HG03432 (cell line): ENCODE measurements at regions not wholly inside any gene's neighbourhood (a gene's known extent, or its start where the extent isn't known, plus 50 kb on each side); places are given as distances from the start of the nearest gene placed in this dataset.
"Not testable (repeated sequence)": the region's sequence is repeated elsewhere in the genome, so short reads cannot be mapped to it uniquely, and the experiment has no call there.

Experiments used
- ATAC-seq: cut with Tn5 transposase; IDR thresholded peaks from one replicate; pipeline ENCODE4 v1.9.1; 2021; ENCODE audit warnings: mild to moderate bottlenecking, moderate library complexity; ENCODE audit not compliant: unreplicated experiment

- no peak for ATAC-seq
Measured at GRCh38 chr2:84223191-84223590, 235.9 kb downstream of the SUCLG1 start.

GRCh38 chr2:84221102-84221501 is 238.0 kb downstream of the SUCLG1 start:
- not testable (repeated sequence) for ATAC-seq

- no peak for ATAC-seq
Measured at GRCh38 chr2:84217456-84217855, 241.6 kb downstream of the SUCLG1 start.

GRCh38 chr2:84214455-84214854 is 244.6 kb downstream of the SUCLG1 start:
- no peak for ATAC-seq

- peak; percentile 96 for ATAC-seq
Measured at GRCh38 chr2:84212611-84213314, 246.3 kb downstream of the SUCLG1 start.

GRCh38 chr2:84209941-84210340 is 249.1 kb downstream of the SUCLG1 start:
- no peak for ATAC-seq

- ATAC-seq = no peak
Measured at GRCh38 chr2:84204995-84205394, 254.1 kb downstream of the SUCLG1 start.

GRCh38 chr2:84202166-84202565 is 256.9 kb downstream of the SUCLG1 start:
- ATAC-seq = no peak

GRCh38 chr2:84201158-84201557 is 257.9 kb downstream of the SUCLG1 start:
- ATAC-seq = peak; percentile 42

- no peak for ATAC-seq
Measured at GRCh38 chr2:84197901-84198300, 261.2 kb downstream of the SUCLG1 start.

GRCh38 chr2:84194949-84195644 is 264.0 kb downstream of the SUCLG1 start:
- no peak for ATAC-seq

- no peak for ATAC-seq
Measured at GRCh38 chr2:84194181-84194580, 264.9 kb downstream of the SUCLG1 start.

- ATAC-seq = no peak
Measured at GRCh38 chr2:84187258-84187657, 271.8 kb downstream of the SUCLG1 start.

GRCh38 chr2:84181927-84182326 is 277.2 kb downstream of the SUCLG1 start:
- no peak for ATAC-seq

- ATAC-seq = no peak
Measured at GRCh38 chr2:84177733-84178132, 281.3 kb downstream of the SUCLG1 start.

- no peak for ATAC-seq
Measured at GRCh38 chr2:84175970-84176369, 283.1 kb downstream of the SUCLG1 start.

GRCh38 chr2:84175340-84175739 is 283.7 kb downstream of the SUCLG1 start:
- ATAC-seq = no peak

- ATAC-seq = no peak
Measured at GRCh38 chr2:84173041-84173440, 286.0 kb downstream of the SUCLG1 start.

GRCh38 chr2:84170979-84171378 is 288.1 kb downstream of the SUCLG1 start:
- no peak for ATAC-seq

GRCh38 chr2:84169871-84170270 is 289.2 kb downstream of the SUCLG1 start:
- ATAC-seq = no peak

GRCh38 chr2:84168552-84168951 is 290.5 kb downstream of the SUCLG1 start:
- ATAC-seq = not testable (repeated sequence)

- ATAC-seq = no peak
Measured at GRCh38 chr2:84165256-84165655, 293.8 kb downstream of the SUCLG1 start.
